ENCODE measurements at regions not wholly inside any gene's neighbourhood (a gene's known extent, or its start where the extent isn't known, plus 50 kb on each side); places are given as distances from the start of the nearest gene placed in this dataset.

GRCh38 chr21:43334214-43334958 is 92.5 kb downstream of the SIK1 start:
- no peak for TF ChIP-seq CTCF (conservative IDR thresholded peaks at IDR 0.05; ENCODE audit: low read depth, low read length)
- no peak for TF ChIP-seq EZH2 (IDR thresholded peaks at IDR 0.05; ENCODE audit: low read length, unreplicated experiment)
- no peak for TF ChIP-seq EZH2phosphoT487 (IDR thresholded peaks at IDR 0.05; ENCODE audit: borderline replicate concordance, low read length)
